ENCODE measurements at regions not wholly inside any gene's neighbourhood (a gene's known extent, or its start where the extent isn't known, plus 50 kb on each side); places are given as distances from the start of the nearest gene placed in this dataset.

DNA sequence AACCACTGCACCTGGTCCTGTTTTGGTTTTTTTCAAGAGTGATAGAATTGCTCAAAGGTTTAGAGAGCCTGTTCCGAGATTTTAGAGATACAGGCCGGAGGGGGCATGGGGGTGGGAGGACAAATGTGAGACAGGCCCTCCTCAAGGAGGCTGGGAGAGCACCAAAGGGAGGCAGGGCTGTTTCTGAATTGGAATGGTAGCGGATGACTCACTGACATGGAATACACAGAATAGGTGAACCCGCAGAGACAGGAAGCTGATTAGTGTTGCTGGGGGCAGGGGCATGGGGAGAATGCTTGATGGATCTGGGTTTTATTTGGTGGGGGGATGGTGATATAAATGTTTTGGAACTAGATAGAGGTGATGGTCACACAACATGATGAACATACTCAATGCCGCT lies 111.0 kb upstream of the MGAT5 start:
- Histone ChIP-seq H3K36me3 (no peaks in the 10 kb centered on the region), H3K4me1 (peaks cover 26 to 46% (median 31%) of the 10 kb centered on the region in 4 donors)
- 87 to 95% methylated on average over 5 of the region's 5 CpGs for WGBS, 2 donors

GRCh38 chr2:134143568-134143967 lies 110.3 kb upstream of the MGAT5 start:
- no peak for TF ChIP-seq POLR2A (IDR thresholded peaks at IDR 0.05)
- WGBS, 2 donors, result 90 to 91% methylated on average over 3 of the region's 3 CpGs
- Histone ChIP-seq H3K27ac (no peak overlapping the region), H3K4me1 (peaks cover 20 to 39% (median 25%) of the 10 kb centered on the region in 4 donors), H3K27me3 (no peaks in the 10 kb centered on the region), H3K9me3 (no peaks in the 10 kb centered on the region), H3K4me3 (no peak overlapping the region), H3K36me3 (no peaks in the 10 kb centered on the region)
- ATAC-seq (ENCODE audit: low FRiP score in 2 of 2) (no peak), DNase-seq (no peak)

More for the DNA sequence above, 111.0 kb upstream of the MGAT5 start:
- Histone ChIP-seq H3K27ac (no peak overlapping the region), H3K9me3 (no peaks in the 10 kb centered on the region), H3K27me3 (no peaks in the 10 kb centered on the region), H3K4me3 (no peak overlapping the region)
- no peak for TF ChIP-seq POLR2A (IDR thresholded peaks at IDR 0.05)
- TF ChIP-seq EP300 (IDR thresholded peaks at IDR 0.05), result no peak
- TF ChIP-seq, protein P1, sequence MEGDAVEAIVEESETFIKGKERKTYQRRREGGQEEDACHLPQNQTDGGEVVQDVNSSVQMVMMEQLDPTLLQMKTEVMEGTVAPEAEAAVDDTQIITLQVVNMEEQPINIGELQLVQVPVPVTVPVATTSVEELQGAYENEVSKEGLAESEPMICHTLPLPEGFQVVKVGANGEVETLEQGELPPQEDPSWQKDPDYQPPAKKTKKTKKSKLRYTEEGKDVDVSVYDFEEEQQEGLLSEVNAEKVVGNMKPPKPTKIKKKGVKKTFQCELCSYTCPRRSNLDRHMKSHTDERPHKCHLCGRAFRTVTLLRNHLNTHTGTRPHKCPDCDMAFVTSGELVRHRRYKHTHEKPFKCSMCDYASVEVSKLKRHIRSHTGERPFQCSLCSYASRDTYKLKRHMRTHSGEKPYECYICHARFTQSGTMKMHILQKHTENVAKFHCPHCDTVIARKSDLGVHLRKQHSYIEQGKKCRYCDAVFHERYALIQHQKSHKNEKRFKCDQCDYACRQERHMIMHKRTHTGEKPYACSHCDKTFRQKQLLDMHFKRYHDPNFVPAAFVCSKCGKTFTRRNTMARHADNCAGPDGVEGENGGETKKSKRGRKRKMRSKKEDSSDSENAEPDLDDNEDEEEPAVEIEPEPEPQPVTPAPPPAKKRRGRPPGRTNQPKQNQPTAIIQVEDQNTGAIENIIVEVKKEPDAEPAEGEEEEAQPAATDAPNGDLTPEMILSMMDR (IDR thresholded peaks at IDR 0.05), result no peak
- no peak for TF ChIP-seq POLR2AphosphoS5 (IDR thresholded peaks at IDR 0.05)
- no peak for DNase-seq
- ATAC-seq (ENCODE audit: low FRiP score in 2 of 2), result no peak

- DNase-seq (no peak), ATAC-seq (ENCODE audit: low FRiP score in 2 of 2) (no peak)
- peaks cover 19 to 37% (median 22%) of the 10 kb centered on the region in 4 donors for H3K4me1 ChIP-seq
- H3K27me3 ChIP-seq, result no peaks in the 10 kb centered on the region
- H3K4me3 ChIP-seq, result no peak overlapping the region
- H3K27ac ChIP-seq, result no peak overlapping the region
- no peaks in the 10 kb centered on the region for H3K9me3 ChIP-seq
- no peaks in the 10 kb centered on the region for H3K36me3 ChIP-seq
- TF ChIP-seq, protein P1 (IDR thresholded peaks at IDR 0.05), result no peak
- TF ChIP-seq EP300 (IDR thresholded peaks at IDR 0.05) (no peak), POLR2A (IDR thresholded peaks at IDR 0.05) (no peak), POLR2AphosphoS5 (IDR thresholded peaks at IDR 0.05) (no peak)
- 95 to 96% methylated on average over 6 of the region's 6 CpGs for WGBS, 2 donors
Measured at GRCh38 chr2:134144081-134144596, 109.7 kb upstream of the MGAT5 start.

DNA sequence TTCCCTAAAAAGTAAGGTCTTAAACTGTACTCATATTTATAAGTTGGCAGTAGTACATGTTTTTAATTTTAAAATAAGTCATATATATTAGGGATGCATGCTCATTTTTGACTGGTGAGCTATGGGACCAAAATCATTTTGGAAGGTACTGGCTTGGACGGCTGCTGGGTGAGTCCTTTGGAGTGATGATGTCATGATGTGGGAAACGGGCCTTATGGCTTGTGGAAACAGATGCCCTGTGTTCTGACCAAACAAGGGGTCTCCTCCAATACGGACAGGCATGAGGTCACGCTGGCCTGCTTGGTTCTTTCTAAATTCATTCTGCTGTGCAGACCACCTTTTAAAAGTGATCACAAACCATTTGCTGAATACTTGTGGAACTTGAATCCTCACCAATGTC lies 109.2 kb upstream of the MGAT5 start:
- no peak for DNase-seq
- Histone ChIP-seq H3K27ac (no peak overlapping the region), H3K27me3 (no peaks in the 10 kb centered on the region), H3K36me3 (no peaks in the 10 kb centered on the region), H3K4me3 (no peak overlapping the region), H3K9me3 (no peaks in the 10 kb centered on the region), H3K4me1 (peaks cover 15 to 38% (median 17%) of the 10 kb centered on the region in 4 donors)
- ATAC-seq (ENCODE audit: low FRiP score in 2 of 2), result no peak
- TF ChIP-seq EP300 (IDR thresholded peaks at IDR 0.05) (no peak), POLR2A (IDR thresholded peaks at IDR 0.05) (no peak), POLR2AphosphoS5 (IDR thresholded peaks at IDR 0.05) (no peak)
- TF ChIP-seq, protein P1 (IDR thresholded peaks at IDR 0.05), result no peak
- 87 to 100% methylated on average over 4 of the region's 4 CpGs for WGBS, 2 donors

GRCh38 chr2:134145519-134145918 lies 108.4 kb upstream of the MGAT5 start:
- WGBS, 2 donors, result 91 to 94% methylated on average over 5 of the region's 5 CpGs
- H3K4me3 ChIP-seq, result no peak overlapping the region
- no peak overlapping the region for H3K27ac ChIP-seq
- no peak for TF ChIP-seq EP300 (IDR thresholded peaks at IDR 0.05)
- no peak for TF ChIP-seq POLR2AphosphoS5 (IDR thresholded peaks at IDR 0.05)
- no peak for TF ChIP-seq POLR2A (IDR thresholded peaks at IDR 0.05)
- TF ChIP-seq, protein P1 (IDR thresholded peaks at IDR 0.05), result no peak
- H3K4me1 ChIP-seq, result peaks cover 6 to 30% (median 10%) of the 10 kb centered on the region in 4 donors
- no peaks in the 10 kb centered on the region for H3K27me3 ChIP-seq
- no peaks in the 10 kb centered on the region for H3K9me3 ChIP-seq
- no peak for DNase-seq
- no peak for ATAC-seq (ENCODE audit: low FRiP score in 2 of 2)
- no peaks in the 10 kb centered on the region for H3K36me3 ChIP-seq

All from upper lobe of left lung (tissue), 6 donors.